ENCODE measurements at regions not wholly inside any gene's neighbourhood (a gene's known extent, or its start where the extent isn't known, plus 50 kb on each side); places are given as distances from the start of the nearest gene placed in this dataset.

DNA sequence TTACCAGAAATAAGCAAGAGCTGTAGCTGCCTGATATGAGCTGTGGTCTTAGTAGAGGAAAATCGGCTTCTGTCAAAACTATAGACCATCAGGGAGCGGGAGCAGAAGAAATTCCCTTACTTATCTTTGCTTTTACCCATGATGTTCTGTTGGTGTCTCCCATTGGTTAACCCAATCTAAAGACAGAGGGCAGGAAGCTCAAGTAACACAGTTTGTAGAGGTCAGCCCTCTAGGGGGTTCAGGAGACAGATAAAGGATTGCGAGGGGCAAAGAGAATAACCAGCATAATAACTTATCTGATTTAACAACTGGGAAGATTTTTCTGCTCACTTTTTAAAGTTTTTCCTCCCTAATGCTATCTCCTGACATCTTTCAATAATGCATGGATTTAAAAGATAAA is 142.4 kb downstream of the NTMT2 start:
- TF ChIP-seq, protein P1, sequence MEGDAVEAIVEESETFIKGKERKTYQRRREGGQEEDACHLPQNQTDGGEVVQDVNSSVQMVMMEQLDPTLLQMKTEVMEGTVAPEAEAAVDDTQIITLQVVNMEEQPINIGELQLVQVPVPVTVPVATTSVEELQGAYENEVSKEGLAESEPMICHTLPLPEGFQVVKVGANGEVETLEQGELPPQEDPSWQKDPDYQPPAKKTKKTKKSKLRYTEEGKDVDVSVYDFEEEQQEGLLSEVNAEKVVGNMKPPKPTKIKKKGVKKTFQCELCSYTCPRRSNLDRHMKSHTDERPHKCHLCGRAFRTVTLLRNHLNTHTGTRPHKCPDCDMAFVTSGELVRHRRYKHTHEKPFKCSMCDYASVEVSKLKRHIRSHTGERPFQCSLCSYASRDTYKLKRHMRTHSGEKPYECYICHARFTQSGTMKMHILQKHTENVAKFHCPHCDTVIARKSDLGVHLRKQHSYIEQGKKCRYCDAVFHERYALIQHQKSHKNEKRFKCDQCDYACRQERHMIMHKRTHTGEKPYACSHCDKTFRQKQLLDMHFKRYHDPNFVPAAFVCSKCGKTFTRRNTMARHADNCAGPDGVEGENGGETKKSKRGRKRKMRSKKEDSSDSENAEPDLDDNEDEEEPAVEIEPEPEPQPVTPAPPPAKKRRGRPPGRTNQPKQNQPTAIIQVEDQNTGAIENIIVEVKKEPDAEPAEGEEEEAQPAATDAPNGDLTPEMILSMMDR (IDR thresholded peaks at IDR 0.05) = no peak
- TF ChIP-seq POLR2A (IDR thresholded peaks at IDR 0.05) = no peak

All from right lobe of liver (tissue), 4 donors.